WTC11 (cell line): ENCODE measurements at regions not wholly inside any gene's neighbourhood (a gene's known extent, or its start where the extent isn't known, plus 50 kb on each side); places are given as distances from the start of the nearest gene placed in this dataset.

Experiments
- ATAC-seq: fragments of 200-7000 bp; cut with Tn5 transposase; 2 replicates; pipeline ENCODE4 v1.10.0; 2021; ENCODE audit warnings: mild to moderate bottlenecking, moderate library complexity
- CTCF ChIA-PET: fragments of 300-600 bp; sonication (Branson Sonifier 250); formaldehyde crosslinking; loops from one replicate; lab custom pipeline; 2021; ENCODE audit warnings: antibody characterized with exemption; lab: Charles Lee
- POLR2A ChIA-PET: fragments of 350-600 bp; sonication (Branson Sonifier 250); formaldehyde crosslinking; loops from one replicate; lab custom pipeline; 2021; ENCODE audit warnings: antibody characterized with exemption; lab: Charles Lee
- DNase-seq: peaks from one replicate; pipeline ENCODE4 v3.0.0; 2021; ENCODE audit warnings: low spot score
- H3K27ac Mint-ChIP-seq: 2 replicates; pipeline ENCODE4 v1.8.0; 2021; ENCODE audit warnings: mixed read lengths
- H3K27me3 Mint-ChIP-seq: 2 replicates; pipeline ENCODE4 v1.8.0; 2021; ENCODE audit warnings: low read depth, mild to moderate bottlenecking, moderate library complexity, mixed read lengths
- H3K36me3 Mint-ChIP-seq: 2 replicates; pipeline ENCODE4 v1.8.0; 2021; ENCODE audit warnings: mixed read lengths
- H3K4me1 Mint-ChIP-seq: 2 replicates; pipeline ENCODE4 v1.8.0; 2022; ENCODE audit warnings: mixed read lengths
- H3K4me3 Mint-ChIP-seq: 2 replicates; pipeline ENCODE4 v1.8.0; 2021; ENCODE audit warnings: mild to moderate bottlenecking, moderate library complexity, mixed read lengths
- H3K9me3 Mint-ChIP-seq: 2 replicates; pipeline ENCODE4 v1.8.0; 2021; ENCODE audit warnings: mixed read lengths
- ARID4B ChIP-seq: sonication (generic); formaldehyde crosslinking; IDR thresholded peaks from 2 replicates; pipeline ENCODE4 v1.8.0; 2023; ENCODE audit warnings: missing genetic modification reagents, mild to moderate bottlenecking, borderline replicate concordance
- ATF2 ChIP-seq: sonication (generic); formaldehyde crosslinking; IDR thresholded peaks from 2 replicates; pipeline ENCODE4 v1.8.1; 2022; ENCODE audit warnings: low read depth, missing genetic modification reagents, borderline replicate concordance
- ELF4 ChIP-seq: sonication (generic); formaldehyde crosslinking; IDR thresholded peaks from 2 replicates; pipeline ENCODE4 v1.8.1; 2022; ENCODE audit warnings: low read depth, mild to moderate bottlenecking, moderate library complexity, missing genetic modification reagents
- ETV6 ChIP-seq: sonication (generic); formaldehyde crosslinking; IDR thresholded peaks from 2 replicates; pipeline ENCODE4 v1.8.1; 2022; ENCODE audit warnings: mild to moderate bottlenecking, missing genetic modification reagents
- FOXJ3 ChIP-seq: sonication (generic); formaldehyde crosslinking; IDR thresholded peaks from 2 replicates; pipeline ENCODE4 v1.9.0; 2021; ENCODE audit warnings: missing genetic modification reagents, mild to moderate bottlenecking, borderline replicate concordance
- FOXP4 ChIP-seq: sonication (generic); formaldehyde crosslinking; IDR thresholded peaks from 2 replicates; pipeline ENCODE4 v1.8.0; 2022; ENCODE audit warnings: mild to moderate bottlenecking, missing genetic modification reagents
- GRHL2 ChIP-seq: fragments of 250-450 bp; sonication (Bioruptor Pico); IDR thresholded peaks from 2 replicates; pipeline ENCODE4 v1.8.0; 2022; ENCODE audit warnings: mild to moderate bottlenecking, moderate library complexity; ENCODE audit not compliant: insufficient replicate concordance, severe bottlenecking
- HMGXB4 ChIP-seq: sonication (generic); formaldehyde crosslinking; IDR thresholded peaks from 2 replicates; pipeline ENCODE4 v1.8.1; 2023; ENCODE audit warnings: mild to moderate bottlenecking, moderate library complexity, missing genetic modification reagents
- KAT7 ChIP-seq: sonication (generic); formaldehyde crosslinking; IDR thresholded peaks from 2 replicates; pipeline ENCODE4 v1.8.1; 2023; ENCODE audit warnings: missing genetic modification reagents, mild to moderate bottlenecking, borderline replicate concordance
- NFYB ChIP-seq: sonication (generic); formaldehyde crosslinking; conservative IDR thresholded peaks from 2 replicates; pipeline ENCODE4 v1.8.0; 2022; ENCODE audit warnings: low read depth, missing genetic modification reagents
- STAT6 ChIP-seq: sonication (generic); formaldehyde crosslinking; conservative IDR thresholded peaks from 2 replicates; pipeline ENCODE4 v1.8.1; 2023; ENCODE audit warnings: mild to moderate bottlenecking, low read depth, missing genetic modification reagents, moderate library complexity
- ZBTB21 ChIP-seq: sonication (generic); formaldehyde crosslinking; IDR thresholded peaks from 2 replicates; pipeline ENCODE4 v1.8.1; 2023; ENCODE audit warnings: mild to moderate bottlenecking, missing genetic modification reagents, borderline replicate concordance
- ZMAT4 ChIP-seq: fragments of 250-450 bp; sonication (Bioruptor Pico); IDR thresholded peaks from 2 replicates; pipeline ENCODE4 v1.9.0; 2021; ENCODE audit warnings: mild to moderate bottlenecking
- ZNF121 ChIP-seq: sonication (generic); formaldehyde crosslinking; IDR thresholded peaks from 2 replicates; pipeline ENCODE4 v1.8.0; 2023; ENCODE audit warnings: missing genetic modification reagents
- ZSCAN18 ChIP-seq: fragments of 250-450 bp; sonication (Bioruptor Pico); IDR thresholded peaks from 2 replicates; pipeline ENCODE4 v2.1.2; 2022; ENCODE audit warnings: mild to moderate bottlenecking, moderate library complexity

GRCh38 chr4:100016191-100016590 is 66.1 kb upstream of the H2AZ1 start (continued):
- TF ChIP-seq HMGXB4 (CRISPR knock-in tag) (no peak), ZBTB21 (CRISPR knock-in tag) (no peak), KAT7 (CRISPR knock-in tag) (no peak), FOXJ3 (CRISPR knock-in tag) (no peak), GRHL2 (CRISPR knock-in tag) (no peak), ZMAT4 (CRISPR knock-in tag) (no peak), ARID4B (CRISPR knock-in tag) (no peak), ATF2 (no peak), ZSCAN18 (CRISPR knock-in tag) (no peak)

GRCh38 chr4:100014616-100015015 is 64.5 kb upstream of the H2AZ1 start:
- CTCF ChIA-PET, result no interaction called here
- Mint-ChIP-seq H3K4me1 (no peaks in the 10 kb centered on the region), H3K27me3 (no peaks in the 10 kb centered on the region), H3K36me3 (0 out of 2 replicates have a peak, but pooled peaks cover under 1% of the 10 kb centered on the region), H3K9me3 (peaks cover 2% of the 10 kb centered on the region), H3K4me3 (no peak overlapping the region), H3K27ac (no peak overlapping the region)
- DNase-seq (no peak), ATAC-seq (no peak)
- POLR2A ChIA-PET, result no interaction called here
- TF ChIP-seq FOXP4 (CRISPR knock-in tag) (no peak), STAT6 (CRISPR knock-in tag) (no peak), ELF4 (no peak), ZNF121 (CRISPR knock-in tag) (no peak), ETV6 (CRISPR knock-in tag) (no peak), NFYB (no peak)
